ENCODE measurements at regions not wholly inside any gene's neighbourhood (a gene's known extent, or its start where the extent isn't known, plus 50 kb on each side); places are given as distances from the start of the nearest gene placed in this dataset.

DNA sequence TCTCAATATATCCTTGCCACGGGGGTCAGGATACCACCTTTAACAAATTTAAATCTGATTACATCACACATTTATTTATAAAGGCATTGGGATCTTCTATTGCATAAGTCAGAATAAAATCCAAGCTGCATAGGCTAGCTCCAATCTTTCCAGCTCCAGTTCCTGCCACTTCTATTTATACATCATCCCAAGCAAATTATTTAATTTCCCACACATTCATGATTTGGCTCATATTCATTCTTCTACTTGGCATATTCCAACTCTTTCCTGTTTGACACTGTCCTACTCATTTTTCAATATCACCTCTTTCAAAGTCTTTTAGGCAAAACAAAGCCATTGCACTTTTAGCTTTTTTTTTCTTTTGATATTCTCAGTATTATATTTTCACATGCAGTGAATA is 579.0 kb upstream of the FZD8 start:
- TF ChIP-seq, protein P1, sequence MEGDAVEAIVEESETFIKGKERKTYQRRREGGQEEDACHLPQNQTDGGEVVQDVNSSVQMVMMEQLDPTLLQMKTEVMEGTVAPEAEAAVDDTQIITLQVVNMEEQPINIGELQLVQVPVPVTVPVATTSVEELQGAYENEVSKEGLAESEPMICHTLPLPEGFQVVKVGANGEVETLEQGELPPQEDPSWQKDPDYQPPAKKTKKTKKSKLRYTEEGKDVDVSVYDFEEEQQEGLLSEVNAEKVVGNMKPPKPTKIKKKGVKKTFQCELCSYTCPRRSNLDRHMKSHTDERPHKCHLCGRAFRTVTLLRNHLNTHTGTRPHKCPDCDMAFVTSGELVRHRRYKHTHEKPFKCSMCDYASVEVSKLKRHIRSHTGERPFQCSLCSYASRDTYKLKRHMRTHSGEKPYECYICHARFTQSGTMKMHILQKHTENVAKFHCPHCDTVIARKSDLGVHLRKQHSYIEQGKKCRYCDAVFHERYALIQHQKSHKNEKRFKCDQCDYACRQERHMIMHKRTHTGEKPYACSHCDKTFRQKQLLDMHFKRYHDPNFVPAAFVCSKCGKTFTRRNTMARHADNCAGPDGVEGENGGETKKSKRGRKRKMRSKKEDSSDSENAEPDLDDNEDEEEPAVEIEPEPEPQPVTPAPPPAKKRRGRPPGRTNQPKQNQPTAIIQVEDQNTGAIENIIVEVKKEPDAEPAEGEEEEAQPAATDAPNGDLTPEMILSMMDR (IDR thresholded peaks at IDR 0.05; ENCODE audit: insufficient read depth, low read depth, low read length), result no peak
- TF ChIP-seq EZH2 (IDR thresholded peaks at IDR 0.05; ENCODE audit: insufficient read depth, low read length), result no peak

Data from astrocyte (in vitro differentiated cells and primary cell).